Gastroesophageal sphincter (tissue), 4 donors: ENCODE measurements at regions not wholly inside any gene's neighbourhood (a gene's known extent, or its start where the extent isn't known, plus 50 kb on each side); places are given as distances from the start of the nearest gene placed in this dataset.

Experiments used
- ATAC-seq: fragments of 150-250 bp; one replicate; pipeline ENCODE4 v1.9.1; 2016; ENCODE audit warnings: mild to moderate bottlenecking, moderate library complexity
- H3K27ac ChIP-seq, 4 donors: fragments of 200-600 bp; sonication (generic) in 3 of 4; 1 replicate in 3 of 4; 2 replicates in 1 of 4; pipeline ENCODE4 v1.5.1; 2016 to 2019
- H3K27me3 ChIP-seq: fragments of 200-600 bp; sonication (generic); one replicate; pipeline ENCODE4 v1.5.1; 2019
- H3K36me3 ChIP-seq, 2 donors: fragments of 200-600 bp; sonication (generic); one replicate each; pipeline ENCODE4 v1.5.1; 2019; ENCODE audit warnings: control low read depth in 1 of 2
- H3K4me1 ChIP-seq, 3 donors: fragments of 200-600 bp; sonication (generic); 1 replicate in 2 of 3; 2 replicates in 1 of 3; pipeline ENCODE4 v1.5.1; 2016 to 2019; ENCODE audit warnings: control low read depth in 2 of 3
- H3K4me3 ChIP-seq, 2 donors: fragments of 200-600 bp; sonication (generic); one replicate each; pipeline ENCODE4 v1.5.1; 2019; ENCODE audit warnings: mild to moderate bottlenecking in 1 of 2, moderate library complexity in 1 of 2
- H3K9me3 ChIP-seq, 3 donors: fragments of 200-600 bp; sonication (generic); one replicate each; pipeline ENCODE4 v1.5.1; 2017 to 2019; ENCODE audit warnings: control low read depth in 2 of 3
- EP300 ChIP-seq: sonication (generic); formaldehyde crosslinking; IDR thresholded peaks from one replicate; pipeline ENCODE4 v1.6.1; 2017; ENCODE audit warnings: antibody characterized with exemption, mild to moderate bottlenecking
- POLR2A ChIP-seq, 2 donors: fragments of 450-650 bp; IDR thresholded peaks; one replicate each; pipeline ENCODE4 v1.6.1; 2017; ENCODE audit warnings: antibody characterized with exemption in 2 of 2, mild to moderate bottlenecking in 2 of 2, moderate library complexity in 1 of 2
- POLR2AphosphoS5 ChIP-seq: sonication (generic); formaldehyde crosslinking; IDR thresholded peaks from one replicate; pipeline ENCODE4 v1.6.1; 2017; ENCODE audit warnings: antibody characterized with exemption
- WGBS, 2 donors: methylation state at CpG; one replicate each; pipeline ENCODE4 v1.1.5; 2018; ENCODE audit warnings: low coverage in 1 of 2; 5-methylcytosine and 5-hydroxymethylcytosine counted together
- TF ChIP-seq, protein P1 (sequence below), 4 experiments: fragments of 200-600 bp in 2 of 4; fragments of 450-650 bp in 2 of 4; sonication (generic) in 1 of 4; IDR thresholded peaks; one replicate each; pipeline ENCODE4 v1.5.1; 2017 to 2019; ENCODE audit warnings: antibody characterized with exemption in 4 of 4, mild to moderate bottlenecking in 2 of 4, moderate library complexity in 2 of 4

DNA sequence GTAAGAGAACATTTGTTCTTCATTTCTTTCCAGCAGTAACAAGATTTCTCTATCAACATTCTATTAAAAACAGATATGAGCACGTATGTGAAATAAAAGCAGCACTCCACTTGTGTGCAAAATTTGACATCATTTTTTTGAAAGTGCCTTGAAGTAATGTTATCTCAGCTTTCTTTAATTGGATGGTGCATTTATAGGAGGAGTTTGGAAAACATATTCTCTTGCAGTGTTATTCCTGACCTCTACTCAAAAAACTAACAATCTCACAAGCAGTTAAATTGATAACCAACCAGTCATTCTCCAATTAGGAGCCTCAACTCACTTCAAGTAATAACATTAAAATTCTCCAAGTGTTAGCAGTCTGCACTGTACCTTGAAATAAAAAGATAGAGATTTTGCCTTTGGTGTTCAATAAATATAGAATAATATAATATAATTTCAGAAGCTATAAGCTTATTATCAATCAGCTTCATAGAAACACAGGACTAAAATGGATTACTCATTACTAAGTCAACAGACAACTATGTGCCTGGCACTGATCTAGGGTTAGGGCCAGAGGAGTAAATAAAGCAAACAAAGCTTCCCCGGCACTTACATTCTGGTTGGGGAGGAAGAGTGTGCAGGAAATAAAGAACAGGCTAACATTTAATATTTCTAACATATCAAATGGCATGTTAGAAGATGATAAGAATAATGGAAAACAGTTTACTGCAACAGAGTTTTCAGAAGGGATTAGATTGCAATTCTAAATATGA lies 149.0 kb upstream of the SGK1 start:
- Histone ChIP-seq H3K27ac (no peak overlapping the region), H3K9me3 (no peaks in the 10 kb centered on the region), H3K4me1 (peaks cover 0 to 23% (median 0%) of the 10 kb centered on the region in 3 donors), H3K27me3 (no peaks in the 10 kb centered on the region), H3K4me3 (no peak overlapping the region), H3K36me3 (no peaks in the 10 kb centered on the region)
- no peak for ATAC-seq
- 63 to 81% methylated on average over 2 of the region's 2 CpGs for WGBS, 2 donors
- TF ChIP-seq, protein P1, sequence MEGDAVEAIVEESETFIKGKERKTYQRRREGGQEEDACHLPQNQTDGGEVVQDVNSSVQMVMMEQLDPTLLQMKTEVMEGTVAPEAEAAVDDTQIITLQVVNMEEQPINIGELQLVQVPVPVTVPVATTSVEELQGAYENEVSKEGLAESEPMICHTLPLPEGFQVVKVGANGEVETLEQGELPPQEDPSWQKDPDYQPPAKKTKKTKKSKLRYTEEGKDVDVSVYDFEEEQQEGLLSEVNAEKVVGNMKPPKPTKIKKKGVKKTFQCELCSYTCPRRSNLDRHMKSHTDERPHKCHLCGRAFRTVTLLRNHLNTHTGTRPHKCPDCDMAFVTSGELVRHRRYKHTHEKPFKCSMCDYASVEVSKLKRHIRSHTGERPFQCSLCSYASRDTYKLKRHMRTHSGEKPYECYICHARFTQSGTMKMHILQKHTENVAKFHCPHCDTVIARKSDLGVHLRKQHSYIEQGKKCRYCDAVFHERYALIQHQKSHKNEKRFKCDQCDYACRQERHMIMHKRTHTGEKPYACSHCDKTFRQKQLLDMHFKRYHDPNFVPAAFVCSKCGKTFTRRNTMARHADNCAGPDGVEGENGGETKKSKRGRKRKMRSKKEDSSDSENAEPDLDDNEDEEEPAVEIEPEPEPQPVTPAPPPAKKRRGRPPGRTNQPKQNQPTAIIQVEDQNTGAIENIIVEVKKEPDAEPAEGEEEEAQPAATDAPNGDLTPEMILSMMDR (IDR thresholded peaks at IDR 0.05), result no peak
- TF ChIP-seq POLR2AphosphoS5 (no peak), EP300 (no peak), POLR2A (IDR thresholded peaks at IDR 0.05) (no peak)

DNA sequence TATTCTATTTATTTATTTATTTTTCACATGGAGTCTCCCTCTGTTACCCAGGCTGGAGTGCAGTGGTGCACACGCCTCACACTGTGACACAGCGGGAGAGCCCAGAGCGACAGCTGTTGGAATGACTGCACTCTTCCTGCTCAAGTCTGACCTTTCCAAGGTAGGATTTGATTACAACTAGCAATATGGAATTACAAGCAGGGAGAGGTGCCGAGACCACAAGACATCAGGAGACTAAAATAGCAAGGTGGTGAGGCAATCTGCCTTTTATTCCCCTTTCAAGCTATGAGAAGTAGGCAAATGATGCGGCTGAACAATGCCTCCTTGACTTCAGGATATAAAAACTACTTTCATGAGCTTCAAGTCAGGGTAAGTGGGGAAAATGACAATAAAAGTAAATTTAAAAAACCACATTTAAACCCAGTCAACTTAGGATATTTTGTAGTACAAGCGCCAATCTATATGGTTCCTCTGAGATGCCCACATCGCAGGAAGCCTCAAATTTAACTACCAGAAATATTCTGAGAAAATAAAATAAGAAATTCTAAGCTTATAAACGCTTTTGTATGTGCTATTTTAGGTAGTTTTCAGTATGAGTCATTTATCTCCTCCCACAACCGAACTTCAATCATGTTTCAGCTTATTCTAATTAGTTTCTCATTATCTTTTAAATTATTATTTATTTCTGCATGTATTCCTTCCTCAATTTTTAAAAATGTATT lies 146.9 kb upstream of the SGK1 start:
- Histone ChIP-seq H3K27me3 (no peaks in the 10 kb centered on the region), H3K4me3 (no peak overlapping the region), H3K27ac (no peak overlapping the region), H3K4me1 (peaks cover 0 to 22% (median 0%) of the 10 kb centered on the region in 3 donors), H3K9me3 (no peaks in the 10 kb centered on the region), H3K36me3 (no peaks in the 10 kb centered on the region)
- no peak for ATAC-seq
- WGBS, 2 donors, result 66 to 68% methylated on average over 6 to 9 of the region's 9 CpGs
- TF ChIP-seq, protein P1 (IDR thresholded peaks at IDR 0.05), result no peak
- no peak for TF ChIP-seq POLR2A (IDR thresholded peaks at IDR 0.05)
- TF ChIP-seq EP300, result no peak
- no peak for TF ChIP-seq POLR2AphosphoS5

DNA sequence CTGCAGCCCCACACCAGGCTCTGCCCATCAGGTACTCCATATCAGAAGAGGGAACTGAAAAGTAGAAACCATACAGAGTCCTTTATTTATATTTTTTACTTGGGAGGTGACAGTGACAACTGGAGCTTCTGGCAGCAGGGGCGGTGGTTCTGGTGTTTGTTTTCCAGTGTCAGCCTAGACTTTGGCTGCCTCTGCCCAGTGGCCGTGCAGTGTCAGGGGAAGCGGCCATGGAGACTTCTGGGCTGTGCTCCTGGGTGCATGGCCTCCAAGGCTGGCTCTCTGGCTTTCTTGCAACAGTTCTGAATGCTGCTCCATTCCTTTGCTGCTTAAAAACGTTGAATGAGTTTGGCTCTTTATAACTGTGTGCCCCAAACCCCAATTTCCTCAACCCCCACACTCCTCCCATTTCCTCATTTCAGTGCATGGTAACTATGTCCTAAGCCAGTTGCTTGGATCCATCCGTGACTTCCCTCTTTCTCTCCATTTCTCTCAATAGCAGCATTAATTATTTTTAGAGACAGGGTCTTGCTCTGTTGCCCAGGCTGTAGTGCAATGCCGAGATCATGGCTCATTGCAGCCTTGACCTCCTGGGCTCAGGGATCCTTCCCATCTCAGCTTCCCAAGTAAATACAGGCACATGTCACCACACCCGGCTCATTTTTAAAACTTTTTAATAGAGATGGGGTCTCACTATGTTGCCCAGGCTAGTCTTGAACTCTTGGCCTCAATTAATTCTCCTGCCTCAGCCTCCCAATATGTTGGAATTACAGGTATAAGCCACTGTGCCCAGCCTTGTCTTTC lies 141.1 kb upstream of the SGK1 start:
- Histone ChIP-seq H3K27ac (no peak overlapping the region), H3K9me3 (no peaks in the 10 kb centered on the region), H3K27me3 (no peaks in the 10 kb centered on the region), H3K4me1 (no peaks in the 10 kb centered on the region), H3K36me3 (no peaks in the 10 kb centered on the region), H3K4me3 (no peak overlapping the region)
- TF ChIP-seq EP300 (no peak), POLR2AphosphoS5 (no peak), POLR2A (IDR thresholded peaks at IDR 0.05) (no peak)
- TF ChIP-seq, protein P1 (IDR thresholded peaks at IDR 0.05), result no peak
- ATAC-seq, result no peak
- WGBS, 2 donors, result 64 to 67% methylated on average over 4 to 7 of the region's 7 CpGs

DNA sequence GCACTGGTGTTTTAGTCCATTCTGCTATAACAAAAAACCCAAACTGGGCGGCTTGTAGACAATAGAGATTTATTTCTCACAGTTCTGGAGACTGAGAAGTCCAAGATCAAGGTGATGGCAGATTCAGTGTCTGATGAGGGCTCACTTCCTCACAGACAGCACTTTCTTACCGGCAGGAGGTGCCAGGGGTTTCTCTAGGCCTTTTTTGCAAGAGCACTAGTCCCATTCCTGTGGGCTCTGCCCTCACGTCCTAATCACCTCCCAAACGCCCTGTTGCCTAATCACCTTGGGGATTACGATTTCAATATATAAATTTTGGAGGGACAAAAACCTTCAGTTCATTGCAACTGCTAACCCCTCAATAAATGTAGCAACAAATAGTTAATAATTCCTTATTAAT lies 140.0 kb upstream of the SGK1 start:
- Histone ChIP-seq H3K27me3 (no peaks in the 10 kb centered on the region), H3K4me3 (no peak overlapping the region), H3K9me3 (no peaks in the 10 kb centered on the region), H3K4me1 (no peaks in the 10 kb centered on the region), H3K27ac (no peak overlapping the region), H3K36me3 (no peaks in the 10 kb centered on the region)
- TF ChIP-seq POLR2A (IDR thresholded peaks at IDR 0.05) (no peak), EP300 (no peak)
- no peak for ATAC-seq
- WGBS, 2 donors, result 88 to 92% methylated on average over 5 of the region's 5 CpGs

DNA sequence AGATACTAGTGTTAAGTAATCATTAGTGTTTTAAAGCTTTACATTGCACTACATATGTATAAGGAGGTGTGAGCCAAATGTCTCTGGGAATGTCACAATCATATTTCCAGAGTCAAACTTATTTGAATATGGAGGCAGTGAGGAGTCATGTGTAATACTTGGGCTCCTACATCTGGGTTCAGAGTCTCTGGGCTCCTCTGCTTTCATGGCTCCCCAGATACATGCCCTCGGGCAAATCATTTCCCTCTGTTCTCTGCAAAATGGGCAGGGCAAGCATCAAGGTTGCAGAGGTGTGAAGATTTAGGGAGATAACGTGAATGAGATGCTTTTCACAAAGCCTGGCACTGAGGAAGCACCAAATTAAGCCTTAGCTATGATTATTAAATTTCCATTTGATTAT lies 138.3 kb upstream of the SGK1 start:
- ATAC-seq, result no peak
- H3K36me3 ChIP-seq, result no peaks in the 10 kb centered on the region
- no peaks in the 10 kb centered on the region for H3K9me3 ChIP-seq
- H3K27me3 ChIP-seq, result no peaks in the 10 kb centered on the region
- no peaks in the 10 kb centered on the region for H3K4me1 ChIP-seq
- no peak overlapping the region for H3K27ac ChIP-seq
- TF ChIP-seq POLR2AphosphoS5 (no peak), EP300 (no peak), POLR2A (IDR thresholded peaks at IDR 0.05) (no peak)
- TF ChIP-seq, protein P1 (IDR thresholded peaks at IDR 0.05), result no peak
- WGBS, 2 donors, result 63 to 72% methylated on average over 2 of the region's 2 CpGs
- H3K4me3 ChIP-seq, result no peak overlapping the region
